ENCODE measurements at regions not wholly inside any gene's neighbourhood (a gene's known extent, or its start where the extent isn't known, plus 50 kb on each side); places are given as distances from the start of the nearest gene placed in this dataset.

- H3K79me2 ChIP-seq (replicated peaks; ENCODE audit: insufficient read depth, low read length) = no peaks in the 10 kb centered on the region
- no peak overlapping the region for H3K4me2 ChIP-seq (ENCODE audit: low read length)
- peaks cover 1% of the 10 kb centered on the region for H3K9me3 ChIP-seq (ENCODE audit: low read length)
- H3K36me3 ChIP-seq (ENCODE audit: insufficient read depth, low read length) = no peaks in the 10 kb centered on the region
- H3K4me3 ChIP-seq (ENCODE audit: low read length) = no peak overlapping the region
- no peaks in the 10 kb centered on the region for H3K9me2 ChIP-seq (ENCODE audit: insufficient read depth, low read length)
- H3K9ac ChIP-seq (ENCODE audit: low read length) = no peak overlapping the region
- no peaks in the 10 kb centered on the region for H4K20me1 ChIP-seq (ENCODE audit: insufficient read depth)
- H2AFZ ChIP-seq (ENCODE audit: low read depth, low read length) = no peak overlapping the region
- H3K27me3 ChIP-seq (ENCODE audit: insufficient read depth, low read depth, low read length) = no peaks in the 10 kb centered on the region
- no peak overlapping the region for H3K27ac ChIP-seq (ENCODE audit: low read length)
- no peaks in the 10 kb centered on the region for H3F3A ChIP-seq (ENCODE audit: insufficient read depth, low read length, poor library complexity, severe bottlenecking)
- no peak for TF ChIP-seq EP300 (conservative IDR thresholded peaks at IDR 0.05; ENCODE audit: poor library complexity, severe bottlenecking)
- no peak for TF ChIP-seq SMC3 (conservative IDR thresholded peaks at IDR 0.05; ENCODE audit: poor library complexity)
- no peak for TF ChIP-seq POLR2AphosphoS5 (IDR thresholded peaks at IDR 0.05)
- TF ChIP-seq RAD21 (conservative IDR thresholded peaks at IDR 0.05) = no peak
- no peak for TF ChIP-seq CTCF (IDR thresholded peaks at IDR 0.05; ENCODE audit: poor library complexity, severe bottlenecking)
- TF ChIP-seq REST (IDR thresholded peaks at IDR 0.05; ENCODE audit: borderline replicate concordance) = no peak
- TF ChIP-seq MXI1 (conservative IDR thresholded peaks at IDR 0.05; ENCODE audit: poor library complexity, severe bottlenecking) = no peak
- no peak for TF ChIP-seq TAF1 (IDR thresholded peaks at IDR 0.05; ENCODE audit: low read depth)
- no peak for TF ChIP-seq EZH2 (IDR thresholded peaks at IDR 0.05; ENCODE audit: borderline replicate concordance, insufficient read depth, low read length, poor library complexity, severe bottlenecking)
Measured at GRCh38 chr5:87020099-87020934, 247.4 kb upstream of the RASA1 start.

GRCh38 chr5:87022415-87022814 is 245.3 kb upstream of the RASA1 start:
- H3K27me3 ChIP-seq (ENCODE audit: insufficient read depth, low read depth, low read length) = no peaks in the 10 kb centered on the region
- TF ChIP-seq SMC3 (conservative IDR thresholded peaks at IDR 0.05; ENCODE audit: poor library complexity) (no peak), TAF1 (IDR thresholded peaks at IDR 0.05; ENCODE audit: low read depth) (no peak), REST (IDR thresholded peaks at IDR 0.05; ENCODE audit: borderline replicate concordance) (no peak), EP300 (conservative IDR thresholded peaks at IDR 0.05; ENCODE audit: poor library complexity, severe bottlenecking) (no peak), EZH2 (IDR thresholded peaks at IDR 0.05; ENCODE audit: borderline replicate concordance, insufficient read depth, low read length, poor library complexity, severe bottlenecking) (no peak)

More at GRCh38 chr5:87022415-87022814, 245.3 kb upstream of the RASA1 start:
- no peaks in the 10 kb centered on the region for H3K79me2 ChIP-seq (replicated peaks; ENCODE audit: insufficient read depth, low read length)
- no peaks in the 10 kb centered on the region for H3K36me3 ChIP-seq (ENCODE audit: insufficient read depth, low read length)
- H2AFZ ChIP-seq (ENCODE audit: low read depth, low read length) = no peak overlapping the region
- H3F3A ChIP-seq (ENCODE audit: insufficient read depth, low read length, poor library complexity, severe bottlenecking) = no peaks in the 10 kb centered on the region
- no peak overlapping the region for H3K4me2 ChIP-seq (ENCODE audit: low read length)
- H3K9ac ChIP-seq (ENCODE audit: low read length) = no peak overlapping the region
- no peaks in the 10 kb centered on the region for H3K9me2 ChIP-seq (ENCODE audit: insufficient read depth, low read length)
- no peak overlapping the region for H3K4me3 ChIP-seq (ENCODE audit: low read length)
- no peak overlapping the region for H3K27ac ChIP-seq (ENCODE audit: low read length)
- no peaks in the 10 kb centered on the region for H4K20me1 ChIP-seq (ENCODE audit: insufficient read depth)
- H3K9me3 ChIP-seq (ENCODE audit: low read length) = peaks cover 3% of the 10 kb centered on the region

Measured in neural cell (in vitro differentiated cells).